Sciatic nerve (tissue), 2 donors: ENCODE measurements at regions not wholly inside any gene's neighbourhood (a gene's known extent, or its start where the extent isn't known, plus 50 kb on each side); places are given as distances from the start of the nearest gene placed in this dataset.
A peak's percentile ranks its signal among the peaks of the same experiment; 100 is the strongest.
"Not testable (repeated sequence)": the region's sequence is repeated elsewhere in the genome, so short reads cannot be mapped to it uniquely, and the experiment has no call there.

Source experiments
- ATAC-seq: fragments of 200-7000 bp; cut with Tn5 transposase; one replicate; pipeline ENCODE4 v1.9.1; 2020; ENCODE audit warnings: mild to moderate bottlenecking, moderate library complexity
- DNase-seq: peaks from one replicate; pipeline ENCODE4 v3.0.0-alpha.2; 2020; ENCODE audit warnings: low spot score
- intact Hi-C: fragments of 100-400 bp; cut with DNase I; formaldehyde crosslinking; loops from one replicate; pipeline ENCODE4 v1.14.2; 2022
- donor health status: DM: no; HTN: no; CAD: no.
- donor health status: DM: no; HTN: no; CAD: no.

DNA sequence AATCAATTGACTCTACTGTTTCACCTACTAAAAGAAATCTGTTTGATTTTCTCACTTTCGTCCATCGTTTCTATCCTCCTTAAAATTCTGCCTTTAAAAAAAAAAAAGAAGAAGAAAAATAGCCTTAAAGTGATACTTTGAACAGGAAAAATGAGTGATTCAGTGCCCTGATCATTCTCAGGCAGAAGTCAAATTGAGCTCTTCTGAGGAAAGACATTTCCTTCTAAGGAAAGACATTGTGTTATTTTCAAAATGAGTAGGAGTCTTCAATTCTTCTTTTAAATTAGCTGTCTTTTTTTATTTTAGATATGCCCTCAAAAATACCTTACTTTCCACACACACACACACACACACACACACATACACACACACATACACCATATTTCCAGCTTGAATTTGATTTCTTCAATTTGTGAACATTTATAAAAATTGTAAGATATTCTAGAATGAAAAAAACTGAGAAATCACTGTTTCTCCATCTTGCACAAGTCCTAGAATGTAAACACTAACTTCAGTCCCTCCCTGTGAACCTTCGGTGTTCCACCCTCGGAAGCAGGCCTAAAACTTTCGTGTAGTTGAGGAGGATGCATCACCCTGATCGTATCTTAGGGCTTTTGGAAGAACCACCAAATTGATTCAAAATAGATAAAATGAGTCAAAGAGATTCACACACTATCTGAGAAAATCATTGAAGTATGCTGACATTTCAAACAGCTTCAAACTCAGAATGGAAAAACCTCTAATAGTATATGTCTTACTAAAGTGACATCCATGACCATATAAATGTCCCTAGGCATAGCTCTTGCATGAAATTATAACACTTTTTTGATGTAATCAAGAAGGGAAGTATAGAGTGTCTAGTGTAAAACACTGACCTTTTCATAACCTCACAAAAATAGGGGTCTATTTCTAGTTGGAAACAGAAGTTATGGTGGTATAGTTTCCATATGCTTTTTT lies 270.8 kb downstream of the GATA3 start:
- ATAC-seq (no peak), DNase-seq (no peak)
- intact Hi-C loops, result no loop called here

DNA sequence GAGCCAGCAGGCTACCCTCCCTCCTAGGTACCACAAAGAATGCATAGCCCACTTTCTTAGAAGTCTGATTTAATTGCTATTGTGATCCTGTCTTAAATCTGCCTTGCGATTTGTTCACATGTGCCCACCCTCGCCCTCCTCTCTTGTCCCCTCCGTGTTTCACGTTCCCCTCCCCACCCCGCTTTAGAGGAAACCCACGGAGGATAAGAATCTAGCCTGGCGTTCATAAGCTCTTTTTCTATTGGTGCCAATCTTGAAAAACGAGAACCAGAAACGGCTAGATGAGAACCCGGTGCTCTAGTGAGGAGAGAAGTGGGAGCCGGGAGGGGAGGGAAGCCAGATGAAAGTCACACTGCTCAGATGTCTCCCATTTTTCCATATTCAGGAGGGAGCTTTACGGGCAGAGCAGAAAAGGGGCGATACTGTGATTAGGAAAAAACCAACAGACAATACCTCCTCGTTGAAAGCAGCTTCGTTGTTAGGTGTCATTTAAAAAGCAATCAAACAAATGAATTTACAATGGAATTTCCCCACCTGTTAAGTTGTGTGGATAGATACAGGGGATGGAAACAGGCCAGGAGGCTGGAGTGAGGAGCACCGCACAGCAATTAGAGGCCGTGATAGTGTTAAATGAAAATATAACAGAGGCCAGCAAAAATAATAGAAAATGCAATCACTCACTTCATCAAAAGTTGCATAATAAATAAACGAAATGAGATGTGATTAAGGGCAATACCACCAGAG lies 272.1 kb downstream of the GATA3 start:
- DNase-seq (no peak), ATAC-seq (no peak)
- intact Hi-C loops, result no loop called here

DNA sequence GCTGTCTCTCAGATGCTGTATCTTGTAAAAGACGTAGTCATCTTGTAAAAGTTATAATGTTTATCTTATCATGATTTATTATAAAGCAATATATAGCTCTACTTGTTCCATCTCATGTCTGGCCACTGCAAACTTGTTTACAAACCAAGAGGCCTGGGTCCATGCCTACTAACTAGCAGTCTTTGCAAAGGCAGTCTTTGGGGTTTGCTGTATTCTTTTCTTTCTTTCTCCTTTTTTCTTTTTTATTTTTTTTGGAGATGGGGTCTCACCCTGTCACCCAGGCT lies 272.6 kb downstream of the GATA3 start:
- ATAC-seq, result no peak
- intact Hi-C loops, result no loop called here
- DNase-seq, result no peak

DNA sequence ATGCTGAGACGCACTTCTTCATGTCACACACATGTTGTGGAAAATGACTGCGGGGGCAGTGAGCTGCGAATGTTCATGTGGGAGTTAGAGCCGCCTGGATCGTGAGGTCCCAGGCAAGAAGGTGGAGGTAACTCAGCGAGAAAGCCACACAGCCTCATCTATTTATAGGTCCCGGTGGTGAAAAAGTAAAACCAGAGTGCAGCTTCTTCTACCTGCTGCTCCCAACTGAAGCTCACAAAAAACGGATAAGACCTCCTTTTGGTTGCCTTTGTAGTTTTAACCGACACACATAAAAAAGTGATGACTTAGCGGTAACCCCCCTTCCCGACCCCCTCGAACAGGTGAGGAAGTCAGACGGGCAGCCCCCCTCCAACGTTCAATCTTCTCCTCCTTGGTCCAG lies 276.9 kb downstream of the GATA3 start:
- ATAC-seq (no peak), DNase-seq (no peak)
- intact Hi-C loops, result no loop called here

DNA sequence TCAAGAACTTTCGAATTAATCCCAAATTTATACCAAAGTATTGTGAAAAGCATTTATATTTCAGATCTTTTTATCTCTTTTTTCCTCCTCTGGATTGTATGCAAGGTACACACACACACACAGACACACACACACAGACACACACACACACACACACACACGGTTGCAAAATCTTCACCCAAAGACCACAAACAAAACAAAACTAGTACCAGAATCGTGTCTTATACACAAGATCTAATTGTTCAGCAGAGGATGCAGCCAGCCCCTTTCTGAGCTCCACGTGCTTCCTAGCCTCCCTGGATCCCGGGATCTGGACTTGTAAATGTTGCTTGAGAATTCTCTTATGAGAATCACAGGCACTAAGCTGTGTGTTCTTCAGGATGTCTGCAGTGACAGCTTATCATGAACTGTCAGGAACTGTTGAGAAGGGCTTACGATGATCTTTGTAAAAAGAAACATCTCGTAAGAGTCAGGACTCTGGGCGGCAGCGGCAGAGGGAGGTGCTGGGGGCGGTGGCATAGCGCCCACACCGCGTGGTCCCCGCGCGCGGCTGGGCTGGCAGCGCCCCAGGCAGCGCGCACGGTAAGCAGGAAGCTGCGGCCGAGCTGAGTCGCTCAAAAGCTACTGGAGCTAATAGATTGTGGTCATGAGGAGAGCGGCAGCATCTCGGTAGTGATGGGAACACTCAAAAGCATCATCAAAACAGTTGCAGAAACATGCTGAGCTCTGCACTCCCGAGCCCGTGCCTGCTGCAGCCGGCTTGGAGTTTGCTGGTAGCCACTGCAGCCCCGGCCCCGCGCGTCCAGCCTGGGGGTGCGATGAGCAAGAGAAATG lies 277.6 kb downstream of the GATA3 start:
- ATAC-seq (peak; percentile 87), DNase-seq (peak; percentile 59)
- intact Hi-C loops, result no loop called here

DNA sequence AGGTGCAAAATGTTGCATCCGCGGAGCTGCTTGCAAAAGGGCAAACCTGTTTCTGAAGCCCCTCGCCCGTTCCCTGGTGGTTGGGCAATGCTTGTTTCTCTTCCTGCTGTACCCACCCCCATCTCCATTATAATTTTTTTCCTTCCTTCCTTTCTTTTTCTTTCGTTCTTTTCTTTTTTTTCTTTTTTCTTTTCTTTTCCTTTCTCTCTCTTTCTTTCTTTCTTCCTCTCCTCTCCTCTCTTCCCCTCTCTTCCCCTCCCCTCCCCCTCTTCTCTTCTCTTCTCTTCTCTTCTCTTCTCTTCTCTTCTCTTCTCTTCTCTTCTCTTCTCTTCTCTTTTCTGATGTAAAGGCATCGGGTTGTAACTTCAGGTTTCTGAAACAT lies 278.2 kb downstream of the GATA3 start:
- ATAC-seq (no peak), DNase-seq (no peak)
- intact Hi-C loops, result no loop called here

DNA sequence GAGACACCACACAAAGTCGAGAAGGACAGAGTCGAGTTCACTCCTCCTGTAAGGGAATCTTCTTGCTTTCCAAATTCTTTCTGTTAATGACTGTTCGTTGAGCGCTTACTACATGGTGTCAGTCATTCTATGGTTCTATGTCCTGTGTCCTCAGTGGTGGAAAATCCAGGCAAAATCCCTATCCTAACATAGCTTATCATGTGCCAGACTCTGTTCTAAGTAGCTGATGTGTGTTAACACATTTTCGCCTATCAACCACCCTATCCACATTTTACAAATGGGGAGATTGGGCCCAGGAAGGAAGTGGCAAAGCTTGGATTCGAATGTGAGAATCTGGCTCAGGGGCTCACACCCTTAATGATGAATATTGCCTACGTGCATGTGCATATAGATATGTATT lies 280.1 kb downstream of the GATA3 start:
- intact Hi-C loops, result no loop called here
- DNase-seq, result no peak
- ATAC-seq, result no peak

DNA sequence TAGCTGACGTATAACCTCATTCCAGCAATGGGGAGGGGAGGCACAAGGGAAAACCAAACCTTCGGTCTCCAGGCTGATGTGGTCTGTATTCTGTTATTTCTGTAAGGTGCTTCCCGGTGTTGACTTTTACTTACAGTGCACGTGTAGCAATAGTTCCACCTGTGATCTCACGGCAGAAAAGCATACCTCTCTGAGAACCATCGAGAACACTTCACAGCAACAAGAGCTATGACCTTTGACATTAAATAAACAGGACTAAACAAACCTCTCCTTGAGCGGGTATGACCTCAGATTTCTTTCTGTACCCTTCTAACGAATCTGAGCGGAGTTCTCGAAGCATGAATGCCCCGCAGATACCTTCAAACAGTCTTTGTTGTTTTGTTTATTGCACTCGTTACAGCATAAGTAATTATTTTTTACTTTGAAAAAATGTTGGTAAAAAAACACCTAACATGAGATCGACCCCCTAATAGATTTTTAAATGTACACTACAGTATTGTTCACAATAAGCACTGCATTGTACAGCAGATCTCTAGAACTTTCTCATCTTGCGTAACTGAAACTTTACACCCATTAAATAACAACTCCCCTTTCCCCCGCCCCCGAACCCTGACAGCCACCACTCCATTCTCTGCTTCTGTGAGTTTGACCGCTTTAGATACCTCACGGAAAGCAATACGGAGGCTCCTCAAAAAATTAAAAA lies 282.3 kb downstream of the GATA3 start:
- DNase-seq, result no peak
- intact Hi-C loops, result no loop called here

GRCh38 chr10:8337332-8337651 lies 282.8 kb downstream of the GATA3 start:
- no peak for ATAC-seq
- no peak for DNase-seq
- intact Hi-C loops, result no loop called here

More for the DNA sequence above, 282.3 kb downstream of the GATA3 start:
- ATAC-seq, result no peak

DNA sequence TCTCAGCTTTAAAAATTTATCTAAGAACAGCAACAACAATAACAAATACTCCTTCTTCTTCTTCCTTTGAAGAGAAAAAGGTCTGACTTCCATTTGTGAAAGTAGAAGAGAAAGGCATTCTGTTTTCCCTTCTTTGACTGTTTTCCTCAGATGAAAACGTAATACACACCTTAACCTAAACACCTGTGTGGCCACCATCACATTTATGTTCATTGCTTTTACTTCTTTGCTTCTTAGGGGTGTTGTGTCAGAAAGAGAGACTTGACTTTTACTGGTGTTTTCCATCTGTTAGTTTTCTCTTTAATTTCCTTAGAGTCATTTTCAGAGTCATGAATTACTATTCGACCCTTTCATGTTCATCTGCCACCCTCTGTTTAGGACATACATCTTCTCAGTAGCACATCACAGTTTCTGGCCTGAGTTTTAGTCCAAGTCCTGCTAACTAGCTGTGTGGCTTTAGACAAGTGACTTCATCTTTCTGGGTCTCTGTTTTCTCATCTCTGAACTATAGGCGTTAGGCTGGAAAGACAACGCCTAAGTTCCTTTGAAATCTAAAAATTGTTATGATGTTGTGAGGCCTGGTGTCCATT lies 283.8 kb downstream of the GATA3 start:
- intact Hi-C loops, result no loop called here
- DNase-seq, result no peak
- ATAC-seq, result no peak

GRCh38 chr10:8344756-8345155 lies 290.3 kb downstream of the GATA3 start:
- intact Hi-C loops, result no loop called here
- DNase-seq (no peak), ATAC-seq (no peak)

DNA sequence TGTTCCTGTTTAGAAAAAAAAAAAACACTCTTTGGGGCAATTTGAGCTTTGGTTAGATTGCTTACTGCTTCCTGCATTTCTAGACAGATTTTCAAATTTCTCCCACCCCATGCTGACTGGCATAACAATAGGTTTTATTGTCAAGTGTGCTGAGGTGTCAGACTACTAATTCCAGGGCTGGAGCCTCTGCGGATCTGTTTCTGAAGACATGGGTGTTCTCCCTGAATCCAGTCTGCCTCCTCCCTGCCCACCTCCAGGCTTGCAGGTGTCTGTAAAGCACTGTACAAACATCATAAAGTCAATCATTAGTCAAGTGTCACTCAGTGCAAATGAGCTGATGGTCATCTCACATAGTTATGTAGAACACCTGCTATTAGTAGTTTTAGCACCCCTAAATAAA lies 292.4 kb downstream of the GATA3 start:
- DNase-seq (no peak), ATAC-seq (no peak)
- intact Hi-C loops, result no loop called here

DNA sequence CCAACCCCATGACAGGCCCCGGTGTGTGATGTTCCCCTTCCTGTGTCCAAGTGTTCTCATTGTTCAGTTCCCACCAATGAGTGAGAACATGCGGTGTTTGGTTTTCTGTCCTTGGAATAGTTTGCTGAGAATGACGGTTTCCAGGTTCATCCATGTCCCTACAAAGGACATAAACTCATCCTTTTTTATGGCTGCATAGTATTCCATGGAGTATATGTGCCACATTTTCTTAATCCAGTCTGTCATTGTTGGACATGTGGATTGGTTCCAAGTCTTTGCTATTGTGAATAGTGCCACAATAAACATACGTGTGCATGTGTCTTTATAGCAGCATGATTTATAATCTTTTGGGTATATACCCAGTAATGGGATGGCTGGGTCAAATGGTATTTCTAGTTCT lies 293.1 kb downstream of the GATA3 start:
- ATAC-seq, intact Hi-C loops, DNase-seq: not testable (repeated sequence)

DNA sequence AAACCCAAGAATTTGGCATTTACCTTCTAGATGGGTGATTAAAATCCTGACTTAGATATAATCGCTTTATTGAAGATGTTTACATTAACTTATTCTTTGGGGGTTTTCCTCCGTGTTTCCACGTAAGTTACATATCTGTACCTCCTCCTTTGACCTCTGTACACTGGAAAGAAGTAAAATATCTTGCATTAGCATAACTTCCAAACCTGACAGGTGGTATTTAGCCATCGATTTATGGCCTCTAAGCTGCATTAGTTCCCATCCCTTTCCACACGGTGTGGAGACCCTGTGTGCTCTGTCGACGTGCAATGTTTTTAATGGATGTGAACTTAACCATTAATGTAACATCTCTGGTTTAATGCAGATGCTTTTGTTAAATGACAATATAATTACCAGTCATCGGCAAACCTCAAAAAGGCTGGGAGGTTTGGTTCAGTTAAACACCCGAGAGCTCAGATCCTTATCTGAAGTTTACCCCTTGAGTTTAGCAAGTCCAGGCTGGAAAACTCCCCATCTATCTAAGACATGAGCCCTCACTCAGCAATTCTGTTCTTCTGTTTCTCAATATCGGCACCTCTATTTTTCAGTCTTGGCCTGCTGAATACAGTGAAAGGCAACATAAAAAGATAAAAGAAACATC lies 295.2 kb downstream of the GATA3 start:
- ATAC-seq (no peak), DNase-seq (no peak)
- intact Hi-C loops, result no loop called here

GRCh38 chr10:8350250-8350967 lies 295.9 kb downstream of the GATA3 start:
- DNase-seq (no peak), ATAC-seq (no peak)
- intact Hi-C loops, result no loop called here

- no peak for DNase-seq
- ATAC-seq, result no peak
- intact Hi-C loops, result no loop called here
These were observed 297.9 kb downstream of the GATA3 start for GRCh38 chr10:8352171-8353075.

DNA sequence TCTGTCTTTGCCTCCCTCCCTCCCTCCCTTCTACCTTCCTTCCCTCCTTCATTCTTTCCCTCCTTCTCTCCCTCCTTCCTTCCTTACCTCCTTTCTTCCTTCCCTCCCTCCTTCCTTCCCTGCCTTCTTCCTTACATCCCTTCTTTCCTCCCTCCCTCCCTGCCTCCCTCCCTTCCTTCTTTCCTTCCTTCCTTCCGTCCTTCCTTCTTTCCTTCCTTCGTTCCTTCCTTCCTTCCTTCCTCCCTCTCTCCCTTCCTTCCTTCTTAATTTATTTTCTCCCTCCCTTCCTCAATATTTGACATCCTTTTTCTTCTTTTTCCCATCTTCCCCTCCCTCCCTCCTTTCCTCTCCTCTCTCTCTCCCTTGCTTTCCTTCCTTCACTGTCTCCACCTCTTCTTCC lies 301.8 kb downstream of the GATA3 start:
- intact Hi-C loops, result no loop called here
- no peak for ATAC-seq
- no peak for DNase-seq
